ENCODE measurements at regions not wholly inside any gene's neighbourhood (a gene's known extent, or its start where the extent isn't known, plus 50 kb on each side); places are given as distances from the start of the nearest gene placed in this dataset.

DNA sequence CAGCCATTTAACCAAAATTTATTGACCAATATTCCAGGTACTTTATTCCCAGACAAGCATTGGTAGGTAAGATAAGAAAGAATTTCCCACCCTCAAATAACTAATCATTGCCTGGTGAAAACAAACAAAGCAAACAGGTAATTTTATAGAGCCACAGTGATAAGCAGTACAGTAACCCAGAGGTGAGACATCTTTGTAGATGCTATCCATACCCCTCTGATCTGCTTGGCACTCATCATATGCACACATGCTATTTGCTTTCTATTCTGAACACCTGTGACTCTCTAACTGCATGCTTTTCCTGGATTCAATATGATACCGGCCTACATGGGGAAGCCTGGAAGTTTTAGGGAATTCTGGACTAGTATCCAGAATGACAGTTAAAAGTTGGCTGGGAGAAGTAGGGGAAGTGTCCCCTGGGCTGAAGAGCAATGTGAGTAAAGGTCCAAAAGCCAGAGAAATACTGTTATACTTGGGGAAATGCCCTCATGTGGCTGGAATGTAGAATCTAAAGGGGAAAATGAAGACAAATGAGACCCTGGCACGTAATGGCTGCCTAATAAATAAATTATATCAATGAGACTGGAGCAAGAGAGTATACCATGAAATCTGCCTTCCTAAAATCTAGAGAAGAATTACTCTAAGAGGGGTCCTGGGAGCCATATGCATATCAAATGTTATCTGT lies 243.8 kb upstream of the ADAMTSL1 start:
- Histone ChIP-seq H3K27me3 (ENCODE audit: control insufficient read depth, low read length) (no peaks in the 10 kb centered on the region), H3K79me2 (ENCODE audit: control insufficient read depth, low read length) (no peaks in the 10 kb centered on the region), H3K9me2 (replicated peaks; ENCODE audit: control insufficient read depth, low read length) (no peaks in the 10 kb centered on the region), H3K27ac (ENCODE audit: low read depth, low read length) (no peak overlapping the region), H3K4me2 (ENCODE audit: low read length) (no peak overlapping the region), H3K4me3 (ENCODE audit: low read length) (no peak overlapping the region), H3K36me3 (ENCODE audit: control insufficient read depth, low read length) (no peaks in the 10 kb centered on the region), H3F3A (ENCODE audit: control insufficient read depth, insufficient read depth) (no peaks in the 10 kb centered on the region), H3K9me3 (ENCODE audit: control insufficient read depth, insufficient read depth, low read length) (no peaks in the 10 kb centered on the region), H4K20me1 (ENCODE audit: control insufficient read depth, insufficient read depth, low read depth, low read length) (no peaks in the 10 kb centered on the region), H3K4me1 (ENCODE audit: control insufficient read depth, low read length) (no peaks in the 10 kb centered on the region)
- TF ChIP-seq, protein P1, sequence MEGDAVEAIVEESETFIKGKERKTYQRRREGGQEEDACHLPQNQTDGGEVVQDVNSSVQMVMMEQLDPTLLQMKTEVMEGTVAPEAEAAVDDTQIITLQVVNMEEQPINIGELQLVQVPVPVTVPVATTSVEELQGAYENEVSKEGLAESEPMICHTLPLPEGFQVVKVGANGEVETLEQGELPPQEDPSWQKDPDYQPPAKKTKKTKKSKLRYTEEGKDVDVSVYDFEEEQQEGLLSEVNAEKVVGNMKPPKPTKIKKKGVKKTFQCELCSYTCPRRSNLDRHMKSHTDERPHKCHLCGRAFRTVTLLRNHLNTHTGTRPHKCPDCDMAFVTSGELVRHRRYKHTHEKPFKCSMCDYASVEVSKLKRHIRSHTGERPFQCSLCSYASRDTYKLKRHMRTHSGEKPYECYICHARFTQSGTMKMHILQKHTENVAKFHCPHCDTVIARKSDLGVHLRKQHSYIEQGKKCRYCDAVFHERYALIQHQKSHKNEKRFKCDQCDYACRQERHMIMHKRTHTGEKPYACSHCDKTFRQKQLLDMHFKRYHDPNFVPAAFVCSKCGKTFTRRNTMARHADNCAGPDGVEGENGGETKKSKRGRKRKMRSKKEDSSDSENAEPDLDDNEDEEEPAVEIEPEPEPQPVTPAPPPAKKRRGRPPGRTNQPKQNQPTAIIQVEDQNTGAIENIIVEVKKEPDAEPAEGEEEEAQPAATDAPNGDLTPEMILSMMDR (IDR thresholded peaks at IDR 0.05; ENCODE audit: low read depth, low read length, poor library complexity, severe bottlenecking): no peak
- TF ChIP-seq EZH2phosphoT487 (IDR thresholded peaks at IDR 0.05; ENCODE audit: borderline replicate concordance, low read length): no peak

DNA sequence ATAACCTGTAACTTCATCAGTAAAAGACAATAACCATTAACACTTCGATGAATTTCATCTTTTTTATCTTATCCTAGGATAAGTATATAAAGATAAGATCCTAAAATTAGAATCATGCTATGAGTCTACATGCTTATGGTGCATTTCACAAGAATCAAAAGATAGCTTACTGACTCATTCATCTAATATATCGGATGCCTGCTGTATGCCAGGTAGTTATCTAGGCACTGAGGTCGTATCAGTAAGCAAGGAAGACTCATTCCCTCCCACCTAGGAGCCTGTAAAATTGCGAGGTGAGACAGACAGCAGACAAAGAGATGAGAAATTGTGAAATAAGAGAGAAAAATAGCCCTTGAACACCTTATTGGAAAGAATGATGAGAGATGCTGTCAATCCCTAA lies 240.6 kb upstream of the ADAMTSL1 start:
- Histone ChIP-seq H3K4me1 (ENCODE audit: control insufficient read depth, low read length) (no peaks in the 10 kb centered on the region), H3K4me2 (ENCODE audit: low read length) (no peak overlapping the region), H3K9me3 (ENCODE audit: control insufficient read depth, insufficient read depth, low read length) (no peaks in the 10 kb centered on the region), H3K79me2 (ENCODE audit: control insufficient read depth, low read length) (no peaks in the 10 kb centered on the region), H3K9me2 (replicated peaks; ENCODE audit: control insufficient read depth, low read length) (no peaks in the 10 kb centered on the region), H3K36me3 (ENCODE audit: control insufficient read depth, low read length) (no peaks in the 10 kb centered on the region), H3F3A (ENCODE audit: control insufficient read depth, insufficient read depth) (no peaks in the 10 kb centered on the region), H3K27me3 (ENCODE audit: control insufficient read depth, low read length) (no peaks in the 10 kb centered on the region), H3K4me3 (ENCODE audit: low read length) (no peak overlapping the region), H4K20me1 (ENCODE audit: control insufficient read depth, insufficient read depth, low read depth, low read length) (no peaks in the 10 kb centered on the region), H3K27ac (ENCODE audit: low read depth, low read length) (no peak overlapping the region)
- no peak for TF ChIP-seq EZH2phosphoT487 (IDR thresholded peaks at IDR 0.05; ENCODE audit: borderline replicate concordance, low read length)
- TF ChIP-seq, protein P1 (IDR thresholded peaks at IDR 0.05; ENCODE audit: low read depth, low read length, poor library complexity, severe bottlenecking): no peak

DNA sequence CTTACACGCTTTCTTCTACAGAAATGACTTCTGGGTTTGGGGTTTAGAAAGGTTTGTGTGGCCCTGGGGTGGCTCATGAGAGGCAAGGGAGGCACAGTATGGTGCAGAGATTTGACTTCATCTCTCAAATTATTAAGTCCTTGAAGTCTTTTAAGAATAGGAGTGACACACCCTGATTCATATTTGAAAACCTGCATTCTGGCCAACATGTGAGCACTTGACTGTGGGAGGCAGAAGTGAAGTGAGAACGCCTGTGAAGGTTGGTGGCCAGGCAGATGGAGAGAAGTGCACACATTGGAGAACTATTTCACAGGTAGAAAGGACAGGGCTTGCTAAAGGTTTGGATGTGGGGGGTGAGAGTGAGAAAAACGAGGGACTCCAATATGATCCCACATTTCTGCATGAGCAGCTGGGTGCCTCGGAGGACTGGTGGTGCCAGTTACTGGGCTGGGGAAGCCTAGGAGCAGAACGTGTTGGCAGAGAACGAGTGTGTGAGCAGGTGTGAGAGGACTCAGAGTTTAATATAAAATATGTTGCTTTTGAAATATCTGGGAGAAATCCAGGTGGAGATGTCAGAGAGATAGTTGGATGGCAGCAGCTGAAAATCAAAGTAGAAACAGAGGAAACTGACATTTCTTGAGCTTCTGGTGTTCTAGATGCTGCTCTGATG lies 240.0 kb upstream of the ADAMTSL1 start:
- no peaks in the 10 kb centered on the region for H3K4me1 ChIP-seq (ENCODE audit: control insufficient read depth, low read length)
- no peaks in the 10 kb centered on the region for H3K9me2 ChIP-seq (replicated peaks; ENCODE audit: control insufficient read depth, low read length)
- H3K79me2 ChIP-seq (ENCODE audit: control insufficient read depth, low read length): no peaks in the 10 kb centered on the region
- H4K20me1 ChIP-seq (ENCODE audit: control insufficient read depth, insufficient read depth, low read depth, low read length): no peaks in the 10 kb centered on the region
- no peak overlapping the region for H3K4me2 ChIP-seq (ENCODE audit: low read length)
- no peaks in the 10 kb centered on the region for H3F3A ChIP-seq (ENCODE audit: control insufficient read depth, insufficient read depth)
- no peaks in the 10 kb centered on the region for H3K27me3 ChIP-seq (ENCODE audit: control insufficient read depth, low read length)
- no peak overlapping the region for H3K27ac ChIP-seq (ENCODE audit: low read depth, low read length)
- no peaks in the 10 kb centered on the region for H3K36me3 ChIP-seq (ENCODE audit: control insufficient read depth, low read length)
- TF ChIP-seq EZH2phosphoT487 (IDR thresholded peaks at IDR 0.05; ENCODE audit: borderline replicate concordance, low read length): no peak
- TF ChIP-seq, protein P1 (IDR thresholded peaks at IDR 0.05; ENCODE audit: low read depth, low read length, poor library complexity, severe bottlenecking): no peak
- no peak overlapping the region for H3K4me3 ChIP-seq (ENCODE audit: low read length)
- no peaks in the 10 kb centered on the region for H3K9me3 ChIP-seq (ENCODE audit: control insufficient read depth, insufficient read depth, low read length)

Measured in DOHH2 (cell line).